HL-60 (cell line): ENCODE measurements at regions not wholly inside any gene's neighbourhood (a gene's known extent, or its start where the extent isn't known, plus 50 kb on each side); places are given as distances from the start of the nearest gene placed in this dataset.

ENCODE experiments used
- DNase-seq, 2 experiments: peaks; one replicate each; pipeline ENCODE4 v3.0.0-alpha.2; 2010 to 2020; ENCODE audit warnings: low read depth in 1 of 2, low spot score in 1 of 2
- H3K27ac ChIP-seq: fragments of 250-450 bp; sonication (Bioruptor Pico); replicated peaks from 2 replicates; pipeline ENCODE4 v1.5.1; 2020; ENCODE audit warnings: mild to moderate bottlenecking, moderate library complexity
- H3K27me3 ChIP-seq: fragments of 250-450 bp; sonication (Bioruptor Pico); 2 replicates; pipeline ENCODE4 v1.5.1; 2021; ENCODE audit warnings: mild to moderate bottlenecking, moderate library complexity; ENCODE audit not compliant: insufficient read depth, poor library complexity, severe bottlenecking
- H3K4me3 ChIP-seq: replicated peaks from 2 replicates; pipeline ENCODE4 v1.5.1; 2011; ENCODE audit warnings: mild to moderate bottlenecking, control low read depth, low read length; ENCODE audit not compliant: insufficient read depth
- CTCF ChIP-seq: IDR thresholded peaks from one replicate; pipeline ENCODE4 v1.5.1; 2011; ENCODE audit warnings: low read length, control low read depth, inconsistent platforms; ENCODE audit not compliant: insufficient read depth
- GABPA ChIP-seq: IDR thresholded peaks from 2 replicates; pipeline ENCODE4 v1.6.1; 2012; ENCODE audit warnings: low read depth
- POLR2AphosphoS5 ChIP-seq: IDR thresholded peaks from 2 replicates; pipeline ENCODE4 v1.6.1; 2012; ENCODE audit warnings: low read depth
- REST ChIP-seq: IDR thresholded peaks from 2 replicates; pipeline ENCODE4 v1.6.1; 2012; ENCODE audit warnings: low read depth; ENCODE audit not compliant: insufficient replicate concordance
- SPI1 ChIP-seq: IDR thresholded peaks from 2 replicates; pipeline ENCODE4 v1.6.1; 2012; ENCODE audit warnings: low read depth, mild to moderate bottlenecking, borderline replicate concordance

DNA sequence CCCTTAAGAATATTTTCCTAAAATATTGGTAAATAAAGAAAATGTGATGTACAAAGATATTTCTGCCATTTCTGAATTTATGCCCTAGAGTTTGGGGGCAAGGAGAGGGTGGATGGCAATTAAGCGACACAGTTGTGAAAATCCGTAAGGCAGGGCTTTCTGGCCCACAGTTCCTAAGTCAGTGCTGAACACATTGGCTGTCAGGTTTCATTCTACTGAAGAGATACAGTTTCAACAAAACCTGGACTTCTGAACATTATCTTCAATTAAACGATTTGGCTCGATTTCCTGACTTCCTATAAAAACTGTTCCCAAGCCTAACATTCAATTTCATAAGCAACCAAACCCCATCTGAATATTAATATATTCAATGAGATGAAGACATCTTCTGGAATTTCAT lies 61.1 kb upstream of the NEBL start:
- no peak overlapping the region for H3K4me3 ChIP-seq
- DNase-seq = no peak

GRCh38 chr10:20957744-20958143 lies 60.6 kb upstream of the NEBL start:
- Histone ChIP-seq H3K4me3 (no peak overlapping the region), H3K27me3 (no peaks in the 10 kb centered on the region), H3K27ac (no peak overlapping the region)
- DNase-seq = no peak
- TF ChIP-seq GABPA (no peak), POLR2AphosphoS5 (no peak), CTCF (no peak), SPI1 (no peak), REST (no peak)

More for the DNA sequence above, 61.1 kb upstream of the NEBL start:
- TF ChIP-seq REST = no peak
- no peak for TF ChIP-seq POLR2AphosphoS5
- no peak for TF ChIP-seq SPI1
- Histone ChIP-seq H3K27me3 (no peaks in the 10 kb centered on the region), H3K27ac (no peak overlapping the region)

DNA sequence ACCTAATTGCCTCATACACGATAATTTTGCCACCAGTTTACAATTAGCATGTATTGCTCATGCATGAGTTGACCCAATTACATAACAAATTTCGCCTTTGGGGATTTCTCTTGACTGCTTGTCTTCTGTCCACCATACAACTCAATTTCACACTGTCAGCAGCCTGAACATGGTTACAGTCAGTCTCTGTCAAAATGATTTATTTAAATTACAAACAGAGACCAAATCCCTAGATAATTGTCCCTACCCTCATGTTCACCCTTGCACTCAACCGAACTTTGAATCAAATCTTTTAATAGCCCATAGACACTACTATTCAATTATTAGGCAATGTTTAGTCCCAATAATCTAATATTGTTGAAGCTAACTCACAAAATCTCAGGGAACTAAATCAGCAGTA lies 59.7 kb upstream of the NEBL start:
- Histone ChIP-seq H3K27me3 (no peaks in the 10 kb centered on the region), H3K27ac (no peak overlapping the region), H3K4me3 (no peak overlapping the region)
- DNase-seq = no peak
- no peak for TF ChIP-seq REST

DNA sequence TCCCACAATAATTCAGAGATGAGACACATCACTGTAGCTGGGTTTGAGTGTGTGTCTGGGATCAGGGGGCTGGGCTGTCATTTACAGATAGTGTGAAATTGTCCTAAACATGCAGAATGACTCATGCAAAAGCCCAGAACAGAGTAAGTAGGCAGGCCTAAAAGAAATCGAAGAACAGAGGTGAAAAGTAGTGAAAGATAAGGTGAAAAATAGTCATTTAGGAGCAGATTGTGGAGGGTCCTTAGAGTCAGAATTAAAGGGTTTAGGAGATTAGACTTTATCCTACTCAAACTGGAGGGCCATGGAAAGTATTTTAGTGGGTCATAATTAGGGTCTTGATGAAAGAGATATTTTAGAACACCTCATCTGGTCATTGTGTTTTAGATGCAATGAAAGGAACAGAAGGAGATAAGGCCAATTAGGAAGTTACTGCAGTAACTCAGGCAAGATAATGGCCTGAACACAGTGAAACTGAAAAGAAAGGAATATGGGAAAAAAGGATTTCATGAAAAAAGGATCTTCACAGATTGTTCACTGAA lies 58.3 kb upstream of the NEBL start:
- Histone ChIP-seq H3K27ac (no peak overlapping the region), H3K4me3 (no peak overlapping the region), H3K27me3 (no peaks in the 10 kb centered on the region)
- TF ChIP-seq CTCF = no peak
- TF ChIP-seq POLR2AphosphoS5 = no peak
- no peak for TF ChIP-seq SPI1
- TF ChIP-seq REST = no peak
- TF ChIP-seq GABPA = no peak
- no peak for DNase-seq
